Ovary (tissue), 3 donors: ENCODE measurements at regions not wholly inside any gene's neighbourhood (a gene's known extent, or its start where the extent isn't known, plus 50 kb on each side); places are given as distances from the start of the nearest gene placed in this dataset.

ENCODE experiments used
- CTCF ChIP-seq, 3 donors: fragments of 450-650 bp in 2 of 3; fragments of 200-600 bp in 1 of 3; IDR thresholded peaks; one replicate each; pipeline versions ENCODE4 v1.5.1 to v1.8.0; 2016 to 2022; ENCODE audit warnings: antibody characterized with exemption in 3 of 3, mild to moderate bottlenecking in 1 of 3
- POLR2A ChIP-seq: fragments of 450-650 bp; IDR thresholded peaks from one replicate; pipeline ENCODE4 v1.6.1; 2017; ENCODE audit warnings: antibody characterized with exemption, mild to moderate bottlenecking, moderate library complexity
- donor health status: DM: no; HTN: no; CAD: no.

DNA sequence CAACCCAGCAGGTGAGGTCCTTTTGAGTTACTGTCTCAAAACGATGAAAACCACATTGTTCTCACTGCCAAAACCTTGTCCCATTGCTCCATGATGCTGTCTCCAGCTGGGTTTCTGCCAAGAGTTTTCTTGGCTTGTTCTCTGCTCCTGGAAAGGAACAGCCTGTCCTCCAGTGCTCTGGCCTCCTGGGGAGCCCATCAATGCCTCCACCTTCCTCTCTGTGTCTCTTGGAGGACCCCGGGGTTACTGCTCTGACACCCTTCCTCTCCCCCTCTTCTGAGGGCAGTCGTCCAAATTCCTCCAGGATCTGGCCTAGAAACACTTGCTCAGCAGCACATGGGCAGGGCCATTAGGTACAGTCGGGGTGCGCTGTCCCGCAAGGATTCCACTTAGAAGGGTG, 63.9 kb upstream of the RGMA start:
- TF ChIP-seq CTCF (IDR thresholded peaks at IDR 0.05) (no peak), POLR2A (no peak)
